Heart left ventricle (tissue), 13 donors: ENCODE measurements at regions not wholly inside any gene's neighbourhood (a gene's known extent, or its start where the extent isn't known, plus 50 kb on each side); places are given as distances from the start of the nearest gene placed in this dataset.

ENCODE experiments used
- CTCF ChIP-seq, 12 donors: fragments of 200-600 bp; sonication (generic) in 4 of 12; IDR thresholded peaks; one replicate each; pipeline versions ENCODE4 v1.5.0 to v1.8.0; 2018 to 2022; ENCODE audit warnings: antibody characterized with exemption in 12 of 12, mild to moderate bottlenecking in 5 of 12
- POLR2A ChIP-seq, 2 donors: fragments of 450-650 bp; IDR thresholded peaks; one replicate each; pipeline ENCODE4 v1.6.1; 2017; ENCODE audit warnings: antibody characterized with exemption in 2 of 2, mild to moderate bottlenecking in 2 of 2, moderate library complexity in 2 of 2
- donor health status: ischemic (EF 13 %, LVEDD 7.1; RV severe dilation, severe dysfunction).
- donor health status: DM: no; HTN: yes; CAD: no.
- donor health status: DM: no; HTN: no; CAD: no.
- donor health status: ischemic (EF 25% LVEDD 6.9; RV normal size, moderate dysfunction).
- donor health status: ischemic (EF 25% LVEDD 5.7; RV mildly dilated, moderate dysfunction).
- donor health status: ischemic (EF 35%, LVEDD 5.7; RV mildly dilated, moderate dysfunction).
- donor health status: nonischemic (EF 11% LVEDD 7.7; RV severe dilation, severe dysfunction).
- donor health status: DM: yes; HTN: yes; CAD: no.
- donor health status: PGD.
- donor health status: ischemic (EF 29% LVEDD 5.4; RV normal size, mild dysfunction).
- donor health status: nonischemic (EF 23%, LVEDD 6.1; RV moderate dilation, normal function).

- TF ChIP-seq CTCF (IDR thresholded peaks at IDR 0.05), result no peak
- no peak for TF ChIP-seq POLR2A (IDR thresholded peaks at IDR 0.05)
Observed at GRCh38 chrX:122622795-122623194, 561.3 kb upstream of the GRIA3 start.
